Erythroblast (primary cell): ENCODE measurements at regions not wholly inside any gene's neighbourhood (a gene's known extent, or its start where the extent isn't known, plus 50 kb on each side); places are given as distances from the start of the nearest gene placed in this dataset.

Source experiments
- GATA1 ChIP-seq: IDR thresholded peaks from 2 replicates; pipeline ENCODE4 v1.6.1; 2011; ENCODE audit warnings: low read depth, mild to moderate bottlenecking, control low read depth, low read length, moderate library complexity
- POLR2A ChIP-seq: IDR thresholded peaks from 2 replicates; pipeline ENCODE4 v1.6.1; 2011; ENCODE audit warnings: mild to moderate bottlenecking, low read length

DNA sequence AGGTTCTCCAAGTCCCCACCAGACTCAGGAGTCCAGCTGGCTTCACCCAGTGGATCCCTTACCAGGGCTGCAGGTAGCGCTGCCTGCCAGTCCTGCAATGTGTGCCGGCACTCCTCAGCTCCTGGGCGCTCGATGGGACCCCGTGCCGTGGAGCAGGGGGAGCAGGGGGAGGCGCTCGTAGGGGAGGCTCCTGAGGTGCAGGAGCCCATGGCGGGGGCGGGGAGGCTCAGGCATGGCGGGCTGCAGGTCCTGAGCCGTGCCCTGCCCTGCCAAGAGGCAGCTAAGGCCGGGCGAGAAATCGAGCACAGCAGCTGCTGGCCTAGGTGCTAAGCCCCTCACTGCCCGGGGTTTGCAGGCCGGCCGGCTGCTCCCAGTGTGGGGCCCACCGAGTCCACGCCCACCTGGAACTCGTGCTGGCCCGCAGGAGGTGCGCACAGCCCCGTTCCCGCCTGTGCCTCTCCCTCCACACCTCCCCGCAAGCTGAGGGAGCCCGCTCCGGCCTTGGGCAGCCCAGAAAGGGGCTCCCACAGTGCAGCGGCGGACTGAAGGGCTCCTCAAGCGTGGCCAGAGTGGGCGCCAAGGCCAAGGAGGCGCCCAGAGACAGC lies 792.9 kb upstream of the CCDC179 start:
- TF ChIP-seq POLR2A, result no peak
- TF ChIP-seq GATA1, result no peak
